Right atrium auricular region (tissue), 2 donors: ENCODE measurements at regions not wholly inside any gene's neighbourhood (a gene's known extent, or its start where the extent isn't known, plus 50 kb on each side); places are given as distances from the start of the nearest gene placed in this dataset.

ENCODE experiments used
- DNase-seq: peaks from one replicate; pipeline ENCODE4 v3.0.0-alpha.2; 2019; ENCODE audit warnings: low spot score
- H3K27ac ChIP-seq, 2 donors: fragments of 200-600 bp; sonication (generic); 1 replicate in 1 of 2; 2 replicates in 1 of 2; pipeline ENCODE4 v1.5.1; 2016 to 2019
- H3K27me3 ChIP-seq, 2 donors: fragments of 200-600 bp; sonication (generic); one replicate each; pipeline versions ENCODE4 v1.5.1 to v1.6.0; 2017 to 2019
- H3K36me3 ChIP-seq: fragments of 200-600 bp; sonication (generic); one replicate; pipeline ENCODE4 v1.5.1; 2016
- H3K4me1 ChIP-seq, 2 donors: fragments of 200-600 bp; sonication (generic); one replicate each; pipeline versions ENCODE4 v1.5.1 to v1.6.0; 2017 to 2019
- H3K4me3 ChIP-seq, 2 donors: fragments of 200-600 bp; sonication (generic); 1 replicate in 1 of 2; 2 replicates in 1 of 2; pipeline ENCODE4 v1.5.1; 2017 to 2019; ENCODE audit warnings: mild to moderate bottlenecking in 1 of 2, moderate library complexity in 1 of 2
- H3K9me3 ChIP-seq, 2 donors: fragments of 200-600 bp; sonication (generic); one replicate each; pipeline ENCODE4 v1.5.1; 2019
- CTCF ChIP-seq, 2 donors: fragments of 200-600 bp; sonication (generic); IDR thresholded peaks; one replicate each; pipeline ENCODE4 v1.5.1; 2019; ENCODE audit warnings: antibody characterized with exemption in 2 of 2

DNA sequence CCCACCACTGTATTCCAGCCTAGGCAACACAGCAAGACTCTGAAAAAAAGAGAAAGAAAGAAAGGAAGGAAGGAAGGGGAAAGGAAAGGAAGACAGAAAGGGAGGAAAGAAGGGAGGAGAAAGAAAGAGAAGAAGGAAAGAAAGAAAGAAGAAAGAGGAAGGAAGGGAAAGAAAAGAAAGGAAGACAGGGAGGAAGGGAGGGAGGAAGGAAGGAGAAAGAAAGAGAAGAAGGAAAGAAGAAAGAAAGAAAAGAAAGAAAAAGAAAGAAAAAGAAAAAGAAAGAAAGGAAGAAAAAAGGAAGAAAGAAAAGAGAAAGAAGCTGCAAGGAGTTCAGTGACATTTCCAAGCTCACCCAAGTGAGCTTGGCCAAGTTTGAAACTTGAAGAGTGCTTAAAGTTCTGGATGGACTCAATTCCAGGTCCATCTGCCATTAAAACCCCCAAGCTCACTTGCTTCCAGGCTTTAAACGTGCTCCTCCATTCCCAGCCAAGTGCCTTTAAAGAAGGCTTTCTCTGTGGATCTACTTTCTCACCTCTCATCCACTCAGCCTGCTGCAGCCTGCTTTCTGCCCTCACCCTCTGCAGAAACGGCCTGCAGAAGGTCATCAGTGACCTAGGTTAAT lies 101.5 kb downstream of the VCPKMT start:
- H3K27ac ChIP-seq = no peak overlapping the region
- no peaks in the 10 kb centered on the region for H3K27me3 ChIP-seq
- H3K4me1 ChIP-seq = peaks cover 0 to 15% of the 10 kb centered on the region in 2 donors
- no peaks in the 10 kb centered on the region for H3K36me3 ChIP-seq
- H3K4me3 ChIP-seq = no peak overlapping the region
- H3K9me3 ChIP-seq = peaks cover 0 to under 1% of the 10 kb centered on the region in 2 donors
- DNase-seq = no peak
- no peak for TF ChIP-seq CTCF (IDR thresholded peaks at IDR 0.05)

- peaks cover 0 to 8% of the 10 kb centered on the region in 2 donors for H3K9me3 ChIP-seq
- H3K4me1 ChIP-seq = peaks cover 0 to 15% of the 10 kb centered on the region in 2 donors
- no peaks in the 10 kb centered on the region for H3K27me3 ChIP-seq
- H3K36me3 ChIP-seq = no peaks in the 10 kb centered on the region
- no peak overlapping the region for H3K4me3 ChIP-seq
- TF ChIP-seq CTCF (IDR thresholded peaks at IDR 0.05) = no peak
- no peak overlapping the region for H3K27ac ChIP-seq
- no peak for DNase-seq
These were observed 100.7 kb downstream of the VCPKMT start for GRCh38 chr14:50015716-50016115.

DNA sequence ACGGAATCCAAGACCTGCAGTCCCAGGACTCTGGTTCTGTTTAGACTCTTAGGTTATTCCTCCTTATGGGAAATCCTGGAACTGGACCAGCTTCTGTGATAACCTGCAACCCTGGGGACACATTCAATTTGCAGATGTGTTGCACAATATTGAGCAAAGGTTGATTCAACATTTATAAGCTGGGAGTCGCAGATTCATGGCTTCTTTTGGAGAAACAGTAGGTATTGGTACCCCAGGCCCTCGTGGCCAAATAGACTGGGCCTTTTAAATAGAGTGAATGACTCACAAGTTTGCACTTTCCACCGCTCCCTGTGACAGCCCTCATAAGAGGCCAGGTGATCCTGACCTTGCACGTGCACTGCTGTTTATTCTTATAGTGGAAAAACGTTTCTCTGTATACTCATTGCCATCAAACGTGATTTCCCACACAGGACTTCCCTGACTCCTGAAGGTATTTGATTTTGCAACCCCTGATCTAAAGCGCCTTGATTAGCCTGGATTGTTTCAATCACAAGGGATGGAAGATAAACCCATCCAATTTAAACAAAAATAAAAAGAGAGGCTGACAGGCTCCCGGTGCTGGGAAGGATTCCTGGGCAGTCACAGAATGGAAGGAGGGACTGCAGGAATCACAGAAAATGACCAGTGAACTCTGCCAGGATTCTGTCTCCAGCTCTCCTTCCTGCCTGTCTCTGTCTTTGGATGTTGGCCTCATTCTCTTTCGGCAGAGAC lies 98.0 kb downstream of the VCPKMT start:
- Histone ChIP-seq H3K36me3 (no peaks in the 10 kb centered on the region), H3K9me3 (peaks cover 0 to 8% of the 10 kb centered on the region in 2 donors), H3K27ac (peak overlapping the region; percentile 22 to 56), H3K27me3 (no peaks in the 10 kb centered on the region), H3K4me3 (no peak overlapping the region), H3K4me1 (peaks cover 0 to 15% of the 10 kb centered on the region in 2 donors)
- DNase-seq = no peak
- no peak for TF ChIP-seq CTCF (IDR thresholded peaks at IDR 0.05)

- no peak overlapping the region for H3K4me3 ChIP-seq
- TF ChIP-seq CTCF (IDR thresholded peaks at IDR 0.05) = no peak
- peak overlapping the region; percentile 22 to 56 for H3K27ac ChIP-seq
- H3K9me3 ChIP-seq = peaks cover 0 to 8% of the 10 kb centered on the region in 2 donors
- H3K27me3 ChIP-seq = no peaks in the 10 kb centered on the region
- H3K36me3 ChIP-seq = no peaks in the 10 kb centered on the region
- peaks cover 0 to 15% of the 10 kb centered on the region in 2 donors for H3K4me1 ChIP-seq
- DNase-seq = no peak
These were observed 97.5 kb downstream of the VCPKMT start for GRCh38 chr14:50018933-50019210.

GRCh38 chr14:50020184-50020583 lies 96.2 kb downstream of the VCPKMT start:
- TF ChIP-seq CTCF (IDR thresholded peaks at IDR 0.05) = no peak
- Histone ChIP-seq H3K27ac (no peak overlapping the region), H3K4me3 (no peak overlapping the region), H3K9me3 (peaks cover 0 to 11% of the 10 kb centered on the region in 2 donors), H3K36me3 (no peaks in the 10 kb centered on the region), H3K4me1 (peaks cover 0 to 15% of the 10 kb centered on the region in 2 donors), H3K27me3 (no peaks in the 10 kb centered on the region)
- no peak for DNase-seq
